H9 (cell line): ENCODE measurements at regions not wholly inside any gene's neighbourhood (a gene's known extent, or its start where the extent isn't known, plus 50 kb on each side); places are given as distances from the start of the nearest gene placed in this dataset.

ENCODE experiments used
- DNase-seq: peaks from one replicate; pipeline ENCODE4 v3.0.0-alpha.2; 2017
- H2AFZ ChIP-seq: one replicate; pipeline ENCODE4 v1.6.1; 2013; ENCODE audit warnings: mild to moderate bottlenecking, low read length, control low read depth, moderate library complexity
- H2AK5ac ChIP-seq: 2 replicates; pipeline ENCODE4 v1.6.1; 2013; ENCODE audit warnings: low read length, control low read depth, mixed read lengths; ENCODE audit not compliant: insufficient read length
- H2BK120ac ChIP-seq: one replicate; pipeline ENCODE4 v1.6.1; 2013; ENCODE audit warnings: low read depth, mild to moderate bottlenecking, low read length, control low read depth, inconsistent platforms; ENCODE audit not compliant: poor library complexity, severe bottlenecking
- H2BK12ac ChIP-seq: 2 replicates; pipeline ENCODE4 v1.6.1; 2013; ENCODE audit warnings: low read length, control low read depth, mixed read lengths, low read depth; ENCODE audit not compliant: insufficient read length
- H2BK15ac ChIP-seq: 2 replicates; pipeline ENCODE4 v1.6.1; 2013; ENCODE audit warnings: low read depth, low read length, control low read depth
- H2BK20ac ChIP-seq: one replicate; pipeline ENCODE4 v1.6.1; 2013; ENCODE audit warnings: low read depth, mild to moderate bottlenecking, low read length, control low read depth, inconsistent platforms; ENCODE audit not compliant: poor library complexity, severe bottlenecking
- H2BK5ac ChIP-seq: 2 replicates; pipeline ENCODE4 v1.6.1; 2013; ENCODE audit warnings: low read length, control low read depth, mixed read lengths; ENCODE audit not compliant: insufficient read length
- H3K14ac ChIP-seq: 2 replicates; pipeline ENCODE4 v1.6.1; 2013; ENCODE audit warnings: low read length, control low read depth; ENCODE audit not compliant: insufficient read depth
- H3K18ac ChIP-seq: 2 replicates; pipeline ENCODE4 v1.6.1; 2013; ENCODE audit warnings: low read depth, mild to moderate bottlenecking, mixed read lengths, low read length, control low read depth; ENCODE audit not compliant: insufficient read length
- H3K23ac ChIP-seq: 2 replicates; pipeline ENCODE4 v1.6.1; 2013; ENCODE audit warnings: low read length, control low read depth, mixed read lengths, low read depth; ENCODE audit not compliant: insufficient read length
- H3K23me2 ChIP-seq: 2 replicates; pipeline ENCODE4 v1.6.1; 2013; ENCODE audit warnings: low read depth, mild to moderate bottlenecking, mixed read lengths, low read length, control low read depth; ENCODE audit not compliant: insufficient read length, poor library complexity, severe bottlenecking
- H3K27ac ChIP-seq: 2 replicates; pipeline ENCODE4 v1.5.1; 2013; ENCODE audit warnings: low read length, control low read depth, mixed read lengths, low read depth; ENCODE audit not compliant: insufficient read length
- H3K27me3 ChIP-seq: 2 replicates; pipeline ENCODE4 v1.6.1; 2013; ENCODE audit warnings: low read length, control low read depth, inconsistent platforms; ENCODE audit not compliant: insufficient read depth
- H3K4ac ChIP-seq: 2 replicates; pipeline ENCODE4 v1.6.1; 2013; ENCODE audit warnings: low read depth, mild to moderate bottlenecking, control low read depth, inconsistent platforms, low read length, moderate library complexity
- H3K4me1 ChIP-seq: 2 replicates; pipeline ENCODE4 v1.6.1; 2013; ENCODE audit warnings: low read length, control low read depth, inconsistent platforms; ENCODE audit not compliant: insufficient read depth
- H3K4me2 ChIP-seq: 2 replicates; pipeline ENCODE4 v1.6.1; 2013; ENCODE audit warnings: low read length, control low read depth, mixed read lengths; ENCODE audit not compliant: insufficient read length, insufficient read depth
- H3K56ac ChIP-seq: 2 replicates; pipeline ENCODE4 v1.6.1; 2013; ENCODE audit warnings: low read depth, mild to moderate bottlenecking, mixed read lengths, low read length, control low read depth; ENCODE audit not compliant: insufficient read length
- H3K79me1 ChIP-seq: 2 replicates; pipeline ENCODE4 v1.6.1; 2013; ENCODE audit warnings: low read depth, mild to moderate bottlenecking, moderate library complexity, low read length, control low read depth, inconsistent platforms; ENCODE audit not compliant: insufficient read depth, poor library complexity, severe bottlenecking
- H3K79me2 ChIP-seq: 2 replicates; pipeline ENCODE4 v1.6.1; 2013; ENCODE audit warnings: low read length, control low read depth, inconsistent platforms; ENCODE audit not compliant: insufficient read depth
- H3K9ac ChIP-seq: 2 replicates; pipeline ENCODE4 v1.6.1; 2013; ENCODE audit warnings: low read length, control low read depth, mixed read lengths; ENCODE audit not compliant: insufficient read length; ENCODE audit errors: extremely low read depth
- H3K9me3 ChIP-seq: one replicate; pipeline ENCODE4 v1.6.1; 2013; ENCODE audit warnings: low read depth, low read length, inconsistent platforms; ENCODE audit not compliant: control insufficient read depth
- H3T11ph ChIP-seq: one replicate; pipeline ENCODE4 v1.6.1; 2013; ENCODE audit warnings: mild to moderate bottlenecking, low read length, control low read depth, inconsistent platforms
- H4K20me1 ChIP-seq: one replicate; pipeline ENCODE4 v1.6.1; 2013; ENCODE audit not compliant: control insufficient read depth, insufficient read length, insufficient read depth
- H4K5ac ChIP-seq: 2 replicates; pipeline ENCODE4 v1.6.1; 2013; ENCODE audit warnings: low read depth, mild to moderate bottlenecking, mixed read lengths, low read length, control low read depth; ENCODE audit not compliant: insufficient read length
- H4K8ac ChIP-seq: replicated peaks from 2 replicates; pipeline ENCODE4 v1.6.1; 2013; ENCODE audit warnings: low read length, control low read depth, mixed read lengths, low read depth; ENCODE audit not compliant: insufficient read length
- H4K91ac ChIP-seq: 2 replicates; pipeline ENCODE4 v1.6.1; 2013; ENCODE audit warnings: low read depth, mild to moderate bottlenecking, moderate library complexity, mixed read lengths, low read length, control low read depth; ENCODE audit not compliant: insufficient read length
- H3K27ac Mint-ChIP-seq, 3 experiments: 2 replicates in 2 of 3; 3 replicates in 1 of 3; pipeline ENCODE4 v1.8.0; 2020 to 2021; ENCODE audit warnings: mixed read lengths in 3 of 3, mild to moderate bottlenecking in 1 of 3, moderate library complexity in 1 of 3
- H3K27me3 Mint-ChIP-seq: 2 replicates; pipeline ENCODE4 v1.8.0; 2021; ENCODE audit warnings: low read depth, mild to moderate bottlenecking, moderate library complexity, mixed read lengths
- H3K36me3 Mint-ChIP-seq, 3 experiments: 2 replicates in 2 of 3; 3 replicates in 1 of 3; pipeline ENCODE4 v1.8.0; 2020 to 2021; ENCODE audit warnings: low read depth in 3 of 3, mixed read lengths in 3 of 3; ENCODE audit not compliant: insufficient read depth in 1 of 3
- H3K4me1 Mint-ChIP-seq, 2 experiments: 2 replicates each; pipeline ENCODE4 v1.8.0; 2020; ENCODE audit warnings: mixed read lengths in 2 of 2
- H3K4me3 Mint-ChIP-seq, 2 experiments: 2 replicates in 1 of 2; 3 replicates in 1 of 2; pipeline ENCODE4 v1.8.0; 2020 to 2021; ENCODE audit warnings: mild to moderate bottlenecking in 2 of 2, mixed read lengths in 2 of 2, moderate library complexity in 1 of 2
- H3K9me3 Mint-ChIP-seq, 2 experiments: 2 replicates in 1 of 2; 3 replicates in 1 of 2; pipeline ENCODE4 v1.8.0; 2020; ENCODE audit warnings: mild to moderate bottlenecking in 2 of 2, mixed read lengths in 2 of 2, moderate library complexity in 1 of 2
- WGBS: extraction: QIAGEN DNeasy Blood & Tissue Kit; methylation state at CpG from one replicate; pipeline ENCODE4 v1.1.7; 2013; ENCODE audit warnings: missing lambda C conversion rate, low lambda C conversion rate, mixed read lengths; ENCODE audit not compliant: insufficient read length; ENCODE audit errors: extremely low coverage; 5-methylcytosine and 5-hydroxymethylcytosine counted together
- TF ChIP-seq, protein P1 (sequence below): fragments of 200-600 bp; sonication (generic); conservative IDR thresholded peaks from 3 replicates; pipeline ENCODE4 v1.8.0; 2021; ENCODE audit warnings: antibody characterized with exemption, mild to moderate bottlenecking

DNA sequence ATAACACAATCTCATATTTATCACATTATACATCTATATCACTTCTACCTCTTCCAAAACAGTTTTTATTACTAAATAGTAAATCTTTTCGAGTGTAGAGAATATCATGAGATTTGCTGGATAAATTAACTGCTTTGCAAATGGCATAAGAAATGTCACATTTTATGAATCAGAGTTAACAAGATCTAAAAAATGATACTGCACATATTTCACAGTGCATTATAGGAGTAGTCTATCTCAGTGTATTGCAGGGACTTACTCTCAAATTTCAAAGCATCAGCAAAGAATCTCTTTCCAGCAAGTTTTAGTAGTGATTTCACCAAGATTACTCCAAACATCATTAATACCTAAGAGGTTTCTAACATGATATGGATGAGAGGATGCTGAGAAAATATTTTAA is 687.1 kb upstream of the SLITRK1 start:
- H3K27ac Mint-ChIP-seq, result no peak overlapping the region
- no peak overlapping the region for H3K27ac ChIP-seq
- no peak overlapping the region for H3K14ac ChIP-seq
- no peak overlapping the region for H3K23ac ChIP-seq
- H2AFZ ChIP-seq, result no peak overlapping the region
- no peak overlapping the region for H3K18ac ChIP-seq
- H3K36me3 Mint-ChIP-seq, result no peaks in the 10 kb centered on the region
- H3K27me3 ChIP-seq, result no peaks in the 10 kb centered on the region
- H2AK5ac ChIP-seq, result no peak overlapping the region
- H3K79me2 ChIP-seq, result no peaks in the 10 kb centered on the region
- no peaks in the 10 kb centered on the region for H3K27me3 Mint-ChIP-seq
- no peak overlapping the region for H3K56ac ChIP-seq
- H3K4me2 ChIP-seq, result no peak overlapping the region
- H3K23me2 ChIP-seq, result no peaks in the 10 kb centered on the region
- no peak overlapping the region for H2BK5ac ChIP-seq
- H2BK12ac ChIP-seq, result no peak overlapping the region
- no peak overlapping the region for H2BK15ac ChIP-seq
- WGBS, result no CpG with 5 or more reads among the region's 1 CpG
- TF ChIP-seq, protein P1, sequence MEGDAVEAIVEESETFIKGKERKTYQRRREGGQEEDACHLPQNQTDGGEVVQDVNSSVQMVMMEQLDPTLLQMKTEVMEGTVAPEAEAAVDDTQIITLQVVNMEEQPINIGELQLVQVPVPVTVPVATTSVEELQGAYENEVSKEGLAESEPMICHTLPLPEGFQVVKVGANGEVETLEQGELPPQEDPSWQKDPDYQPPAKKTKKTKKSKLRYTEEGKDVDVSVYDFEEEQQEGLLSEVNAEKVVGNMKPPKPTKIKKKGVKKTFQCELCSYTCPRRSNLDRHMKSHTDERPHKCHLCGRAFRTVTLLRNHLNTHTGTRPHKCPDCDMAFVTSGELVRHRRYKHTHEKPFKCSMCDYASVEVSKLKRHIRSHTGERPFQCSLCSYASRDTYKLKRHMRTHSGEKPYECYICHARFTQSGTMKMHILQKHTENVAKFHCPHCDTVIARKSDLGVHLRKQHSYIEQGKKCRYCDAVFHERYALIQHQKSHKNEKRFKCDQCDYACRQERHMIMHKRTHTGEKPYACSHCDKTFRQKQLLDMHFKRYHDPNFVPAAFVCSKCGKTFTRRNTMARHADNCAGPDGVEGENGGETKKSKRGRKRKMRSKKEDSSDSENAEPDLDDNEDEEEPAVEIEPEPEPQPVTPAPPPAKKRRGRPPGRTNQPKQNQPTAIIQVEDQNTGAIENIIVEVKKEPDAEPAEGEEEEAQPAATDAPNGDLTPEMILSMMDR, result no peak
- H4K8ac ChIP-seq, result no peak overlapping the region
- H3K4ac ChIP-seq, result no peak overlapping the region
- no peak for DNase-seq
- H3K4me3 Mint-ChIP-seq, result no peak overlapping the region
- no peaks in the 10 kb centered on the region for H3K9me3 ChIP-seq
- H4K91ac ChIP-seq, result no peak overlapping the region
- no peaks in the 10 kb centered on the region for H4K20me1 ChIP-seq
- no peak overlapping the region for H3K9ac ChIP-seq
- H3K79me1 ChIP-seq, result no peaks in the 10 kb centered on the region
- H2BK20ac ChIP-seq, result no peak overlapping the region
- no peak overlapping the region for H4K5ac ChIP-seq
- no peaks in the 10 kb centered on the region for H3K9me3 Mint-ChIP-seq
- no peak overlapping the region for H2BK120ac ChIP-seq
- no peaks in the 10 kb centered on the region; the same call in 1 of the 2 replicates for H3K4me1 ChIP-seq
- H3T11ph ChIP-seq, result no peak overlapping the region
- H3K4me1 Mint-ChIP-seq, result no peaks in the 10 kb centered on the region; a peak in 1 of 4 replicates
